Endothelial cell (in vitro differentiated cells): ENCODE measurements at regions not wholly inside any gene's neighbourhood (a gene's known extent, or its start where the extent isn't known, plus 50 kb on each side); places are given as distances from the start of the nearest gene placed in this dataset.

Experiments used
- DNase-seq: peaks from one replicate; pipeline ENCODE4 v3.0.0; 2021; ENCODE audit warnings: low spot score
- H3K27ac Mint-ChIP-seq: one replicate; pipeline ENCODE4 v1.8.0; 2021; ENCODE audit warnings: mixed read lengths, inconsistent platforms; ENCODE audit not compliant: unreplicated experiment
- H3K27me3 Mint-ChIP-seq: one replicate; pipeline ENCODE4 v1.8.0; 2021; ENCODE audit warnings: mild to moderate bottlenecking, moderate library complexity, mixed read lengths, inconsistent platforms; ENCODE audit not compliant: unreplicated experiment
- H3K36me3 Mint-ChIP-seq: one replicate; pipeline ENCODE4 v1.8.0; 2021; ENCODE audit warnings: mild to moderate bottlenecking, low read depth, mixed read lengths, inconsistent platforms; ENCODE audit not compliant: unreplicated experiment
- H3K4me1 Mint-ChIP-seq: one replicate; pipeline ENCODE4 v1.8.0; 2021; ENCODE audit warnings: mild to moderate bottlenecking, mixed read lengths, inconsistent platforms; ENCODE audit not compliant: unreplicated experiment
- H3K4me3 Mint-ChIP-seq: one replicate; pipeline ENCODE4 v1.8.0; 2021; ENCODE audit warnings: mild to moderate bottlenecking, mixed read lengths, inconsistent platforms; ENCODE audit not compliant: unreplicated experiment
- H3K9me3 Mint-ChIP-seq: one replicate; pipeline ENCODE4 v1.8.0; 2021; ENCODE audit warnings: mixed read lengths, inconsistent platforms; ENCODE audit not compliant: unreplicated experiment
- TF ChIP-seq, protein P1 (sequence below): fragments of 200-600 bp; sonication (generic); IDR thresholded peaks from one replicate; pipeline ENCODE4 v1.5.0; 2021; ENCODE audit warnings: antibody characterized with exemption; ENCODE audit not compliant: unreplicated experiment

DNA sequence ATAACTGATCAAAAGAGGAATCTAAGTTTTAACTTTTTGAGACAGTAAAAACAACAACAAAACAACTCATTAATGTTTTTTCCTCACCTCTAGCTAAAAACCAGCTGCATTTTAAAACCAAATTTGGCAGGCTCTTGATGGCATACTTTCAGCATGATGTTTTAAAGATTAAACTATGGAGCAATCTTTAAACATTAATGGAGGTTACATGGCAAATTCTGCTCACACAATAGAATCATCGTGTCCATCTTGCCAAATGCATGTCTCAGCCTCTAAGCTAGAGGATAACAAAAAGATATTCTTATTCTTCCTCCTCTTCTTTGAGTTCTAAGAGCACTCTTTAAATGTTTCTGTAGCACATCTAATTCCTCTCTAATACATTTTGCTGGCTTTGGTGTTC, 579.8 kb upstream of the PKN2 start:
- Mint-ChIP-seq H3K4me3 (no peak overlapping the region), H3K27me3 (no peaks in the 10 kb centered on the region), H3K27ac (no peak overlapping the region), H3K4me1 (peaks cover 8% of the 10 kb centered on the region), H3K9me3 (no peaks in the 10 kb centered on the region), H3K36me3 (no peaks in the 10 kb centered on the region)
- no peak for DNase-seq
- TF ChIP-seq, protein P1, sequence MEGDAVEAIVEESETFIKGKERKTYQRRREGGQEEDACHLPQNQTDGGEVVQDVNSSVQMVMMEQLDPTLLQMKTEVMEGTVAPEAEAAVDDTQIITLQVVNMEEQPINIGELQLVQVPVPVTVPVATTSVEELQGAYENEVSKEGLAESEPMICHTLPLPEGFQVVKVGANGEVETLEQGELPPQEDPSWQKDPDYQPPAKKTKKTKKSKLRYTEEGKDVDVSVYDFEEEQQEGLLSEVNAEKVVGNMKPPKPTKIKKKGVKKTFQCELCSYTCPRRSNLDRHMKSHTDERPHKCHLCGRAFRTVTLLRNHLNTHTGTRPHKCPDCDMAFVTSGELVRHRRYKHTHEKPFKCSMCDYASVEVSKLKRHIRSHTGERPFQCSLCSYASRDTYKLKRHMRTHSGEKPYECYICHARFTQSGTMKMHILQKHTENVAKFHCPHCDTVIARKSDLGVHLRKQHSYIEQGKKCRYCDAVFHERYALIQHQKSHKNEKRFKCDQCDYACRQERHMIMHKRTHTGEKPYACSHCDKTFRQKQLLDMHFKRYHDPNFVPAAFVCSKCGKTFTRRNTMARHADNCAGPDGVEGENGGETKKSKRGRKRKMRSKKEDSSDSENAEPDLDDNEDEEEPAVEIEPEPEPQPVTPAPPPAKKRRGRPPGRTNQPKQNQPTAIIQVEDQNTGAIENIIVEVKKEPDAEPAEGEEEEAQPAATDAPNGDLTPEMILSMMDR, result no peak

DNA sequence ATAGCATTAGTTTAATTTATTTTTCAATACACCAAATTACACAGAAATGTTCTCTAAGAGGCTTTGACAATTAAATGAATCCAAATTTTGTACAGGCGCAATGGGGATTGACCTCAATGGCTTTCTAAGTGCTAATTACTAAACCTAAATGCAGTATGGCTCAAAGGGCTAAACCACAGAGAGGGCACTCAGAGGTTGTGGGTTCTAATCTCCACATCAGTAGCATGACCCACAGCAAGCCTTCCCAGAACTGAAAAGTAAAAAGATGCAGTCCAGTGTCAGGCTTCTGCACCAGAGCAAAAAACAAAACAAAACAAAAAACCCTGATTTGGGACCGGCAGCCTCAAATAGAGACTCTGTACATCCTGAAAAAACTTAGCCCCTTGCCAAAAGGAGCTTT, 579.2 kb upstream of the PKN2 start:
- TF ChIP-seq, protein P1, result no peak
- Mint-ChIP-seq H3K27me3 (no peaks in the 10 kb centered on the region), H3K27ac (no peak overlapping the region), H3K9me3 (no peaks in the 10 kb centered on the region), H3K36me3 (no peaks in the 10 kb centered on the region), H3K4me3 (no peak overlapping the region), H3K4me1 (peaks cover 8% of the 10 kb centered on the region)
- DNase-seq, result no peak

DNA sequence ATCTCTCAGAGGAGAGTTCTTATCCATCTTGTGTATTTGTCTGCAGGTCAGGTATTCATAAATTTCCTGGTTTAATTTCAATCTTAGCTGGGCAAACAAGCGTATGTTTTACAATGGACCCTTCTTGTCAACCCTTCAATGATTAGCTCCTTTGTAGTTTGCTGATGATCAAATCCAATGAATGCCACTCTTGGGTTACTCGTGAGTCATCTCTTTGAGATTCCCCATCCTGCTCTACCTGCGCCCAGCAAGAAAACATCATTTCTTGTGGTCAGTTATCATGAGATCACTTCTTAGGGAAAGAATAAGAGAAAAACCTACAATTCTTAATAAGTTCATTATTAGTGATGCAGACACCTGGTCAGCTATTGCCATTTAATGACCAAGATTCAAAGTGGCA, 572.3 kb upstream of the PKN2 start:
- Mint-ChIP-seq H3K36me3 (no peaks in the 10 kb centered on the region), H3K27me3 (no peaks in the 10 kb centered on the region), H3K27ac (no peak overlapping the region), H3K9me3 (no peaks in the 10 kb centered on the region), H3K4me1 (no peaks in the 10 kb centered on the region), H3K4me3 (no peak overlapping the region)
- TF ChIP-seq, protein P1, result no peak
- DNase-seq, result no peak

DNA sequence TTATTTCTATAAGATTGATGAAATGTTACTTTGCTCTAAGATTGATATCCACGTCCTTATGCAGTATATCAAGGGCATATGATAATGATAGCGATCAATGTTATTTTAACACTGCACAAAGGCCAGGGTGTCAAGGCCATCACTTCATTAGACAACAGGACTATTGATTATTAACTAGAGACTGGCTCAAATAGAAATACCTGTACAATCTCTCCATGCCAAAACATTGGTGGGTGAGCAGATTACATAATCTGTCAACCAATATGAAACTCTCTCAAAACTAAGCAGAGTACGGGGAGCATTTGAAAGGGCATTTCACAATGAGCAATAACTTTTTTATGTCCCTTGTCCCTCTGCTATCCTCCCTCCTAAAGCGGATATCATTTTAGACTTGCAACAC, 566.5 kb upstream of the PKN2 start:
- no peak for DNase-seq
- Mint-ChIP-seq H3K4me1 (no peaks in the 10 kb centered on the region), H3K27me3 (no peaks in the 10 kb centered on the region), H3K9me3 (no peaks in the 10 kb centered on the region), H3K36me3 (no peaks in the 10 kb centered on the region), H3K4me3 (no peak overlapping the region), H3K27ac (no peak overlapping the region)
- TF ChIP-seq, protein P1, result no peak

DNA sequence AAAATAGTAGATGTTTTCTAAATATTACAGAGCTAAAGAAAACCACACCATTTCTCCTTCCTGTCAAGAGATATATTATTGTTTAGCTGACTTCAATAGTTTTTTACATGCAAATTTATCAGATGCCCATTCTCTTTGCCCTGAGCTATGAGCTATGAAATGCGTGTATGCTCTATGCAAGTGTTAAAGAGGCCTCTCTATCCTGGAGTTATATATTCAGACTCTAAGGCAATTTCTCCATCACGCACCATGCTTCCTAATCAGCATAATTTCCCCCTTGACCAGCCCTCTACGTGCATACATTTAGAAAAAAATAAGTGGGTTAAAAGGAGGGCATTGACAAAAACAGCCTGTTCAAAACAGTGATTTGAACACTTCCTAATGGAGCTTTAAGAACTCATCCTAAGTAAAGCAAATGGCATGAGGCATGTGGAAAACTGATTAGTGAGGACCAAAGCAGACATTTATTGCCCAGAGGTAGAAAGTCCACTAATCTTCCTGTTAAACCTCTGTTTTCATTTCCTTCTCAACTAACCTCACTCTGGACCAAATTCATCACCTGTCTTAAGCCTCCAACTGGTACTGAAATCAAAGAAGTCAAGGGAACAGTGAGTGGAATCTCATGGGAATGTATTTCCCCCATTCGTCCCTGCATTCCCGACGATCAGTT, 565.8 kb upstream of the PKN2 start:
- DNase-seq, result no peak
- Mint-ChIP-seq H3K9me3 (no peaks in the 10 kb centered on the region), H3K4me3 (no peak overlapping the region), H3K27ac (no peak overlapping the region), H3K4me1 (no peaks in the 10 kb centered on the region), H3K27me3 (no peaks in the 10 kb centered on the region), H3K36me3 (no peaks in the 10 kb centered on the region)
- TF ChIP-seq, protein P1, result no peak
